AG09319 (cell line): ENCODE measurements at regions not wholly inside any gene's neighbourhood (a gene's known extent, or its start where the extent isn't known, plus 50 kb on each side); places are given as distances from the start of the nearest gene placed in this dataset.

Source experiments
- DNase-seq: peaks from one replicate; pipeline ENCODE4 v3.0.0-alpha.2; 2010; ENCODE audit warnings: low read depth; ENCODE audit errors: extremely low read depth
- TF ChIP-seq, protein P1 (sequence below): IDR thresholded peaks from 2 replicates; pipeline ENCODE4 v1.5.1; 2011; ENCODE audit warnings: low read depth, mild to moderate bottlenecking, inconsistent platforms, low read length, moderate library complexity

DNA sequence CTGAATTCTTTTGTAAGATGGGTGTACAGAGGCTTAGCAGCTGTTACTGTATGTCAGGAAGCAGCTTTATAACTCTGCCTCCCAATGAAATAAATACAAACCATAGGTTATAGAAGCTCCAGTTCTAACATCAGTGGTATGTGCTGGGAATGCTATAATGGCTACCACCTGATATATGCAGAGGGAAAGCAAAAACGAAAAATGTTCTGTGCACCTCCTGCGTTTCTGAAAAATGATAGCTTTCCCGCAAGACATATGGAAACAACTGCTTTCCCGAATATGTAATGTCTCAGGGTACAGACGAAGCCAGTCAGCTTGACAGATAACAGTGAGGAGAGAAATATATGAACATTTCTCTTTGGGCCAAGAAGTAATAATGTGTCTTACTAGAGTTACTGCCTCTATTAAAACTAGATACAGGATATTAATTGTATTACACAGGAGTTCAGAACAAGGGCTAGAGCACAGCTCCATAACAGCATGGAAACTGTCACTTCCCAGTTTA is 517.0 kb upstream of the NRSN1 start:
- TF ChIP-seq, protein P1, sequence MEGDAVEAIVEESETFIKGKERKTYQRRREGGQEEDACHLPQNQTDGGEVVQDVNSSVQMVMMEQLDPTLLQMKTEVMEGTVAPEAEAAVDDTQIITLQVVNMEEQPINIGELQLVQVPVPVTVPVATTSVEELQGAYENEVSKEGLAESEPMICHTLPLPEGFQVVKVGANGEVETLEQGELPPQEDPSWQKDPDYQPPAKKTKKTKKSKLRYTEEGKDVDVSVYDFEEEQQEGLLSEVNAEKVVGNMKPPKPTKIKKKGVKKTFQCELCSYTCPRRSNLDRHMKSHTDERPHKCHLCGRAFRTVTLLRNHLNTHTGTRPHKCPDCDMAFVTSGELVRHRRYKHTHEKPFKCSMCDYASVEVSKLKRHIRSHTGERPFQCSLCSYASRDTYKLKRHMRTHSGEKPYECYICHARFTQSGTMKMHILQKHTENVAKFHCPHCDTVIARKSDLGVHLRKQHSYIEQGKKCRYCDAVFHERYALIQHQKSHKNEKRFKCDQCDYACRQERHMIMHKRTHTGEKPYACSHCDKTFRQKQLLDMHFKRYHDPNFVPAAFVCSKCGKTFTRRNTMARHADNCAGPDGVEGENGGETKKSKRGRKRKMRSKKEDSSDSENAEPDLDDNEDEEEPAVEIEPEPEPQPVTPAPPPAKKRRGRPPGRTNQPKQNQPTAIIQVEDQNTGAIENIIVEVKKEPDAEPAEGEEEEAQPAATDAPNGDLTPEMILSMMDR = no peak
- DNase-seq = no peak

DNA sequence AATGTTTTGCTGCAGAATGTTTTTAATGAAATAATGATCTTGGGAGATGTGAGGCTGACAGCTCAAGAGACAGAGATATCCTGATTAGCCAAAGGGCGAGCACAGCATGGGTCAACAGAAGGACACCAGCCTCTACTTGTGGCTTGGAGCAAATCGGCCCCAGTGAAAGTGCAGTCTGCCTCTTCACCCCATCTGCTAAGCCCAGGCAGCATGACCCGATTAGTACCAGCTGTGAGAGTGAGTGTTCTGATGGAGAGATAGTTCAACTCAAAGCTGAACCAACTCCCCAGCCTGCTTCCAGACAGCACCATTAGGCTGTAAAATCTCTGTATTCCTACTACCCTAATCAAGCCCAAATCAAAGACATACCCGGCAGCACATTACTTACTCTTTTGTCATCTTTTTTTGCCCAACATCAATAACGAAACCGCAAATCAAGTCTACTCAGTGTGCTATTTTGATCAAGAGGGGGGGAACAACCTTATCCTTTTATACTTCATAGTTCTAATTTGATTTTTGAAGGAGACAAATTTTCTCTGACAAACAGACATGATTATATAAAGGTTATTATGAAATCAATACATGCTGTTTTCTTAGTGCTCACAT is 514.1 kb upstream of the NRSN1 start:
- TF ChIP-seq, protein P1 = no peak
- DNase-seq = peak; percentile 2

DNA sequence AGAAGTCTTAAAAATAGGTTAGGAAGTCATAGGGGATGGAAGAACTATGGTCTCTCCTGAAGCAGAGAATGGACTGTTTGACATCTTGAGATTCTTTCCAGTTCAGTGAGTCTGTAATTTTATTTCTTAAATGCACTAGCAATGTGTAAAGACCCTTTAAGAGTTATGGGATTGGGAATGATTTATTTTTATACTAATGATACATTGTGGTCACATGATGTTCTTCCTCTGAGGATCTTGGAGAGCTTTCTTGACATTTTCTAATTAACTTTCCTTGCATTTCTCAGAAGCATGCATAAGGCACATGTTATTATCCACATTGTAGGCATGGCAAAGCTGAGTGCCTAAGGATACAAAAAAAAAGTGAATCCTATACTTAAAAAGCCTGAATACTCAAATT is 507.6 kb upstream of the NRSN1 start:
- TF ChIP-seq, protein P1 = no peak
- no peak for DNase-seq

DNA sequence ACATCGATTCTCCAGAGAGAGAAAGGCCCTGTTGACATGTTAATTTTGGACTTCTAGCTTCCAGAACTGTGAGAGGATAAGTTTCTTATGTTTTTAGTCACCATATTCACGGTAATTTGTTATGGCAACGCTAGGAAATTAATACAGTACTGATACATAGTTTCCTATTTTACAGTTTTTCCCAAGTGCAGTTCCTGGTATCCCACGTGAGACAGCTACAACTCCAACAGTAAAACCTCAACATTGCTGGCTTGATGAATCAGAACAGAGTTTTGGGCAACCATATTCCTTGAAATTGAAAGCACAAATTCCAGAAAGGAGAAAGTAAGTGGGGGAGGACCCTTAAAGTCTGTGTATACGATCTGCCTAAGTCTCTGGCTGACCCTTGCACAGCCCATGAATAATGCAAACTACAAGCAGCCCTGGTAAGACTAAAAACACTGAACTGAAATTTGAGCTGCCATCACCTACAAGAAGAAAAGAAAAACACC is 505.1 kb upstream of the NRSN1 start:
- TF ChIP-seq, protein P1 = no peak
- DNase-seq = no peak

DNA sequence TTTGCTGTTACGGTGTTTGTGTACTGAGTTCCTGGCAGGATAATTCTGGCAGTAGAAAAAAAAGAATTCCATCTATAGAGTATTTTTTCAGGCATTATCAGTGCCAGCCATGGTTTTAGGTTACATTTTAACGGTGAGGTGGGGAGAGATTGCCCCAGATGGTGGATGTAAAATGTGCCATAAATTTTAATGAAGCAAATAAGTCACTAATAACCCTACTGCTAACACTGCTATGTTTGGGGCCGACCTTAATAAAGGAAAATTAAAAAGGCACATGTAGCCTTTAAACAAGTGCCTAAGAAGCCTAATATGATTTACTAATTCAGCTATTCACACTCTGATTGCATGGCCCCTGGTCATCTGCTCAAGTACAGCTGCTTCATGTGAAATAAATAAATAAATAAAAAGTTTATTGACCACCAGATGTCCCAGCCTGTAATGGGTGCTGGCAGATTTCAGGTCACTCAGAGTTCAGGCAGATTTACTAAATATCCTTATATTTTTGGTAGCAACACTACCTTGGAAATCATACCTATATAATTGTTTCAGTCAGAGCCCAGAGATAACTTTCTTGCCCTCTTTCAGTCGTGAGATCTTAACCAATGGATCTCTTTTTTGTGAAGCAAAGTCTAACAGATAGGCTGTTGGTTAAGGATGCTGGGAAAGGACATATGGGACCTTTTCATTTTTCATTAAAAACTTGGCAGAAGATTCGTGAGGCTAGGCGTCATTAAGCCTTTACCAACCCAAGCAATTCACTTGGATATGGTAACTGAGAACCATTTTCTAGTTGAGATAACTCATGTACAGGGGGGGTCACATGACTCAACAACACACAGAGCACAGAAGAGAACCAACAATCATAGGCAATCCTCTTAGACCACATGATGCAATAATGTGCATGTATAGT is 495.0 kb upstream of the NRSN1 start:
- DNase-seq = no peak
- TF ChIP-seq, protein P1 = no peak

DNA sequence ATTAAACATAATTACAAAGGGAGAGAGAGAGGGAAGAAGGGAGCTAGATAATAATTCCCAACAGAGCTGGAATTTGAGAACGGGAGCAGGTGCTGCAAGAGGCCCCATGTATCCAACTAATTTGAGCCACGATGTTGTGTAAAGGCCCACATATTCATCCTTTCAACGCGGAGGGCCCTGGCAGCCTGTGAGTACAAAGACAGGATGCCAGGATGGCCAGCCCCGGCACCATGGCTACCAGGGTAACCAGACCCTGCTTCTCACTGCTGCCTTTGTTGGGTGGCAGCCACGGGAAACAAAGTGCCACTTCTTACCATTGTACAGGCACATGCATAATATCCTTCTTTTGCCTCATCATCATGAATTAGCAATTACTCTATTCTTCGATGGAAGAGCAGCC is 492.0 kb upstream of the NRSN1 start:
- TF ChIP-seq, protein P1 = no peak
- no peak for DNase-seq

DNA sequence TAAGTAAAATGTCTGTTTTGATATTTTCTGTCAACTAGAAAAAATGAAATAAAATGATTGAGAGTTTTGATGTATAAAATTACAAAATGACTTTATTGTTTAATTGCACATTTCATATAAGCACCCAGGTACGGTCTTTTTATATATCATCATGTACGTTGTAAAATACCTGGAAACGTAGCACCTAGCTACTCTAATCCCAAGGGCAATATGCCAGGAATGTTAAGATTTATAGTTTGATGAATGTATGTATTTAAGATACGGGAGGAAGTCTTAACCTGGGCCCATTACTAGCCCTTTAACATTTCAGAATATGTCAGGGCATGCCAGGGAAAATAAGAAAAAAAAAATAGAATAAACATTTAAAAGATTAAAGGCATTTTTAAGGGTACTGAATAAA is 490.9 kb upstream of the NRSN1 start:
- DNase-seq = no peak
- TF ChIP-seq, protein P1 = no peak
